Loucy (cell line): ENCODE measurements at regions not wholly inside any gene's neighbourhood (a gene's known extent, or its start where the extent isn't known, plus 50 kb on each side); places are given as distances from the start of the nearest gene placed in this dataset.

Experiments used
- H2AFZ ChIP-seq: fragments of 200-600 bp; sonication (generic); 2 replicates; pipeline ENCODE4 v1.6.0; 2016; ENCODE audit warnings: antibody characterized with exemption, mild to moderate bottlenecking, low read length, moderate library complexity
- H3F3A ChIP-seq: fragments of 200-600 bp; 2 replicates; pipeline ENCODE4 v1.6.0; 2016; ENCODE audit warnings: antibody characterized with exemption, low read depth, mild to moderate bottlenecking
- H3K27me3 ChIP-seq: fragments of 200-600 bp; sonication (generic); 2 replicates; pipeline ENCODE4 v1.6.1; 2014; ENCODE audit warnings: low read length, mild to moderate bottlenecking; ENCODE audit not compliant: insufficient read depth, poor library complexity, severe bottlenecking
- H3K36me3 ChIP-seq: fragments of 200-600 bp; sonication (generic); 2 replicates; pipeline ENCODE4 v1.6.1; 2016; ENCODE audit warnings: low read length; ENCODE audit not compliant: insufficient read depth
- H3K4me1 ChIP-seq: fragments of 200-600 bp; sonication (generic); 2 replicates; pipeline ENCODE4 v1.5.1; 2014; ENCODE audit warnings: low read length, mild to moderate bottlenecking; ENCODE audit not compliant: insufficient read depth, poor library complexity, severe bottlenecking
- H3K4me2 ChIP-seq: fragments of 200-600 bp; sonication (generic); 2 replicates; pipeline ENCODE4 v1.6.0; 2014; ENCODE audit warnings: antibody characterized with exemption, low read length, low read depth, mild to moderate bottlenecking; ENCODE audit not compliant: poor library complexity, severe bottlenecking
- H3K4me3 ChIP-seq: fragments of 200-600 bp; sonication (generic); 2 replicates; pipeline ENCODE4 v1.5.1; 2014; ENCODE audit warnings: low read length, mild to moderate bottlenecking, mixed read lengths; ENCODE audit not compliant: poor library complexity, severe bottlenecking
- H3K79me2 ChIP-seq: fragments of 200-600 bp; sonication (generic); 2 replicates; pipeline ENCODE4 v1.6.1; 2014; ENCODE audit warnings: low read length; ENCODE audit not compliant: insufficient read depth
- H3K9ac ChIP-seq: fragments of 200-600 bp; sonication (generic); 2 replicates; pipeline ENCODE4 v1.6.0; 2014; ENCODE audit warnings: mild to moderate bottlenecking, low read depth, low read length, moderate library complexity; ENCODE audit not compliant: poor library complexity, severe bottlenecking
- H3K9me2 ChIP-seq: fragments of 200-600 bp; sonication (generic); replicated peaks from 2 replicates; pipeline ENCODE4 v1.6.1; 2016; ENCODE audit warnings: low read depth, low read length, mixed read lengths
- H3K9me3 ChIP-seq: fragments of 200-600 bp; sonication (generic); 2 replicates; pipeline ENCODE4 v1.6.1; 2014; ENCODE audit warnings: mild to moderate bottlenecking, antibody characterized with exemption, low read length, low read depth; ENCODE audit not compliant: insufficient read depth
- H4K20me1 ChIP-seq: fragments of 200-600 bp; sonication (generic); 2 replicates; pipeline ENCODE4 v1.6.0; 2014; ENCODE audit warnings: antibody characterized with exemption, low read length, mild to moderate bottlenecking; ENCODE audit not compliant: insufficient read depth, poor library complexity, severe bottlenecking
- EZH2phosphoT487 ChIP-seq: fragments of 200-600 bp; IDR thresholded peaks from 2 replicates; pipeline ENCODE4 v1.6.1; 2018; ENCODE audit warnings: antibody characterized with exemption, mild to moderate bottlenecking, moderate library complexity, borderline replicate concordance
- TF ChIP-seq, protein P1 (sequence below): fragments of 200-600 bp; sonication (generic); conservative IDR thresholded peaks from 2 replicates; pipeline ENCODE4 v1.5.1; 2014; ENCODE audit warnings: mild to moderate bottlenecking, antibody characterized with exemption, low read length

DNA sequence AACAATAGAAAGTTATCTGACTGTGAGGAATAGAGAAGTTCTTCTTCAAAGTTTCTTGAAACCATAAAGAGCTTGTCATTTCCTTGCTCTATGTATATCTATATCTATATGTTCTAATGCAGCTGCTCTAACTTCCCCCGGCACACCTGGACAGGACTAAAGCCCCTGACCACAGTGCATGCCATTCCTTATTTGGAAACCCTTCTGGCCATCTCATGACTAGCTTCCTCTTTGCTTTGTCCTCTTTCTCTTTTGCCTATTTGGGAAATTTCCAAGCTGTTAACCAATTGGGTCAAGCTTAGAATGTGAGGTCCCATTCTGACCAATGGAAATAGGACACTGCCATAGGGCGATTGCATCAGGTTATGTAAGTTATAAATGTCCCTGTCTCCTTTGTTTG, 1481.1 kb downstream of the STIM2 start:
- no peak overlapping the region for H3K4me2 ChIP-seq
- no peak for TF ChIP-seq EZH2phosphoT487
- TF ChIP-seq, protein P1, sequence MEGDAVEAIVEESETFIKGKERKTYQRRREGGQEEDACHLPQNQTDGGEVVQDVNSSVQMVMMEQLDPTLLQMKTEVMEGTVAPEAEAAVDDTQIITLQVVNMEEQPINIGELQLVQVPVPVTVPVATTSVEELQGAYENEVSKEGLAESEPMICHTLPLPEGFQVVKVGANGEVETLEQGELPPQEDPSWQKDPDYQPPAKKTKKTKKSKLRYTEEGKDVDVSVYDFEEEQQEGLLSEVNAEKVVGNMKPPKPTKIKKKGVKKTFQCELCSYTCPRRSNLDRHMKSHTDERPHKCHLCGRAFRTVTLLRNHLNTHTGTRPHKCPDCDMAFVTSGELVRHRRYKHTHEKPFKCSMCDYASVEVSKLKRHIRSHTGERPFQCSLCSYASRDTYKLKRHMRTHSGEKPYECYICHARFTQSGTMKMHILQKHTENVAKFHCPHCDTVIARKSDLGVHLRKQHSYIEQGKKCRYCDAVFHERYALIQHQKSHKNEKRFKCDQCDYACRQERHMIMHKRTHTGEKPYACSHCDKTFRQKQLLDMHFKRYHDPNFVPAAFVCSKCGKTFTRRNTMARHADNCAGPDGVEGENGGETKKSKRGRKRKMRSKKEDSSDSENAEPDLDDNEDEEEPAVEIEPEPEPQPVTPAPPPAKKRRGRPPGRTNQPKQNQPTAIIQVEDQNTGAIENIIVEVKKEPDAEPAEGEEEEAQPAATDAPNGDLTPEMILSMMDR = no peak

DNA sequence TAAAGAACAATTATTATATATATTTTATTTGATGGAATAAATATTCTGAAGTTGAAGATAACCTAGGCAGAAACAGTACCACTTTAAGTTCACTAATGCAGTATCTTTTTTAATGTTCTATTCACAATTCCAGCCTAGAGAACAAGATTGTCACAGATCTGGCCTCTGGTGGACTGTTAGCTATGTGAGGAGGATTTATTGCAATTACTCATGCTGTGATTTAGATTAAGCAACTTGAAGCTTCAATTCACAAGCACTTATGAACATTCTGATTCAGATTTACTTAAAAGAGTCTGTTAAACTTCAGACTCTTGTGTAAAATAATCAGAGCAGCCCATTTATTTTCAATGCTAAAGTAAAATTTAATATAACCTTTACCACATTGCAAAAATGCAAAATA, 1489.8 kb downstream of the STIM2 start:
- Histone ChIP-seq H3K9me2 (no peaks in the 10 kb centered on the region), H3F3A (no peaks in the 10 kb centered on the region), H3K9ac (no peak overlapping the region), H4K20me1 (no peaks in the 10 kb centered on the region), H3K36me3 (no peaks in the 10 kb centered on the region), H3K4me2 (no peak overlapping the region), H3K27me3 (no peaks in the 10 kb centered on the region), H2AFZ (no peak overlapping the region), H3K79me2 (no peaks in the 10 kb centered on the region), H3K9me3 (no peaks in the 10 kb centered on the region), H3K4me3 (no peak overlapping the region), H3K4me1 (no peaks in the 10 kb centered on the region)
- TF ChIP-seq, protein P1 = no peak
- TF ChIP-seq EZH2phosphoT487 = no peak

More for the DNA sequence above, 1481.1 kb downstream of the STIM2 start:
- no peaks in the 10 kb centered on the region for H3K9me2 ChIP-seq
- H3F3A ChIP-seq = no peaks in the 10 kb centered on the region
- H3K9ac ChIP-seq = no peak overlapping the region
- H2AFZ ChIP-seq = no peak overlapping the region
- no peaks in the 10 kb centered on the region for H3K79me2 ChIP-seq
- H3K27me3 ChIP-seq = no peaks in the 10 kb centered on the region
- no peaks in the 10 kb centered on the region for H3K9me3 ChIP-seq
- no peak overlapping the region for H3K4me3 ChIP-seq
- no peaks in the 10 kb centered on the region for H4K20me1 ChIP-seq
- H3K4me1 ChIP-seq = no peaks in the 10 kb centered on the region
- H3K36me3 ChIP-seq = no peaks in the 10 kb centered on the region

DNA sequence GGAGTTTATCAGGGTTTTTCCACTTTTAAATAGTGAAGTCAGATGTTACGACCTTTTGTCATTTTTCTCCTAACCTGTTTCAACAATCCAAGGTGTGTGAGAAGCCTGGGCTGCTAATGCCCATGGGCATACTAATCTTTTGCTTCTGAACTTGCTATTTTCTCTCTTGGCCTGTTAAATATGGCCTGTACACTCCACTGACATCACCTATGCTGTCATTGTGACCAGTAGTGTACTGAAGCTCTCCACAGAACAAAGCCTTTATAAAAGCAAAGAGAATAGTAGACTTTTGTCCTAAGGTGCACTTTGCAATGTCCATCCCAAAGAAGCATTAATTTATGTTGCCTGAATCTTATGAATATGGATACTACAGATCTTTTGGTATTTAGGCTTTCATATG, 1490.5 kb downstream of the STIM2 start:
- Histone ChIP-seq H3K27me3 (no peaks in the 10 kb centered on the region), H3K4me3 (no peak overlapping the region), H3K9me3 (no peaks in the 10 kb centered on the region), H3K36me3 (no peaks in the 10 kb centered on the region), H3K4me2 (no peak overlapping the region), H3K4me1 (no peaks in the 10 kb centered on the region), H3K9me2 (no peaks in the 10 kb centered on the region), H3K79me2 (no peaks in the 10 kb centered on the region), H3K9ac (no peak overlapping the region), H4K20me1 (no peaks in the 10 kb centered on the region), H3F3A (no peaks in the 10 kb centered on the region), H2AFZ (no peak overlapping the region)
- TF ChIP-seq, protein P1 = no peak
- no peak for TF ChIP-seq EZH2phosphoT487
